IPS-20b (cell line): ENCODE measurements at regions not wholly inside any gene's neighbourhood (a gene's known extent, or its start where the extent isn't known, plus 50 kb on each side); places are given as distances from the start of the nearest gene placed in this dataset.

Experiments
- H3K27ac ChIP-seq: one replicate; pipeline ENCODE4 v1.5.1; 2013; ENCODE audit warnings: low read length
- H3K27me3 ChIP-seq: 2 replicates; pipeline ENCODE4 v1.6.1; 2013; ENCODE audit warnings: mild to moderate bottlenecking, low read length, inconsistent platforms; ENCODE audit not compliant: insufficient read depth
- H3K36me3 ChIP-seq: 2 replicates; pipeline ENCODE4 v1.6.1; 2013; ENCODE audit warnings: low read depth, mild to moderate bottlenecking, inconsistent platforms, low read length, moderate library complexity; ENCODE audit not compliant: insufficient read depth
- H3K4me1 ChIP-seq: 2 replicates; pipeline ENCODE4 v1.6.1; 2013; ENCODE audit warnings: mild to moderate bottlenecking, control low read depth, inconsistent platforms, low read length, moderate library complexity; ENCODE audit not compliant: insufficient read depth
- H3K4me3 ChIP-seq: 2 replicates; pipeline ENCODE4 v1.5.1; 2013; ENCODE audit warnings: mild to moderate bottlenecking, low read length, inconsistent platforms
- H3K9ac ChIP-seq: 2 replicates; pipeline ENCODE4 v1.6.1; 2013; ENCODE audit warnings: low read depth, mild to moderate bottlenecking, inconsistent platforms, low read length, moderate library complexity
- H3K9me3 ChIP-seq: 2 replicates; pipeline ENCODE4 v1.6.1; 2013; ENCODE audit warnings: mild to moderate bottlenecking, low read depth, low read length, inconsistent platforms; ENCODE audit not compliant: insufficient read depth

DNA sequence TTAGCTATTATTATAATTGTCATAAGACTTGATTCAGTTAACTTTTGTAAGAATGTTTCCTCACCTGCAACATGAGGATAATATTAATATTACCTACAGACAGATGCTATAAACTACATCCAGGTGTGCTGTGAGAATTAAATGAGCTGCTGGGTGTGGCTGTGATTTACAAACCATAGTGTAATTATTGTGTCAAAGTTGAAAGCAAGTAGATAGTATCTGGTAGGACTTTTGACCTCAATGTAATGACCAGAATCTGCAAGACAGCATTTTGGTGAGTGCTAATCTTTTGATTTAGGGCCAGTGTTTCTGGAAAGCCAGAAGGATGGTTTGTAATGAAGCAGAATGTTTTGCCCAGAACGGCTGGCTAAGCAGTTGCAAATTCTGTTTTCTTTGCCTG, 162.5 kb downstream of the TRMT11 start:
- Histone ChIP-seq H3K9me3 (no peaks in the 10 kb centered on the region), H3K36me3 (no peaks in the 10 kb centered on the region), H3K27ac (no peak overlapping the region), H3K4me3 (no peak overlapping the region), H3K9ac (no peak overlapping the region), H3K27me3 (no peaks in the 10 kb centered on the region), H3K4me1 (peaks cover 6% of the 10 kb centered on the region; the same call in 1 of the 2 replicates)

DNA sequence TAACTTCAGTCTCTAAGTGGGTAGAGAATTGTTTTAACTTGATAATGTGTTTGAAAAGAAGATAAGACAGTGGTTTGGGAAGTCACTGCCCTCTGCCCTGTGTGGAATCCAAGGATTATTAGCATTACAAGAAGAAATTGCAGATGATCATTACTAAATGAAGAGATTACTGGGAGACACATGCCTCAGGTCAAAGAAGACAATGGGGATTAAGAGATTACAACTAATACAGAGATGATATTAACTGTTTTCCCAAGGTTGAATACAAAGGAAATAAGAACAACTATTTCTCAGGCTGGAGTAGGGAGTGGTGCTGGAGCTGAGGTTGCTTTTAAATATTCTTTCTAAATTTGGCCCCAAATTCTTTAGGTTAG, 166.0 kb downstream of the TRMT11 start:
- Histone ChIP-seq H3K9me3 (no peaks in the 10 kb centered on the region), H3K9ac (no peak overlapping the region), H3K27me3 (no peaks in the 10 kb centered on the region), H3K4me1 (no peaks in the 10 kb centered on the region; the same call in 1 of the 2 replicates), H3K36me3 (no peaks in the 10 kb centered on the region), H3K4me3 (no peak overlapping the region), H3K27ac (no peak overlapping the region)

DNA sequence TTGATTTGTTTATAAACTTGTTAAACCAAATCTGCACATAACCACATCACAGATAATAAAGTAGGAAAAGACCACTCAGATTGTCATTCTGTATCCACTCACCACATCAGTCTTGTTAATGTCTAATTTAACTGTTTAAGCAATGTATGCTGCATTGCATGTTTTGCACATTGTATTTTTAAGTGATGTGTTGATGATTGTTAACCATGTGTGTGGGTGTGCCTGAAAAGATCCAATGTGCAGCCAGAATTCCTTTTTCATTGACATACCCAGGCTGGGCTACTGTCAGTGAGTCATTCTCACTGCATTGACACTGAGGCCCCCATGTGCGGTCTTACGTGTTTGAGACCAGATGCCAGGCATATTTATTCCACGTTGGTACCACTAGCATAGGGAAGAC, 167.3 kb downstream of the TRMT11 start:
- H3K9ac ChIP-seq: no peak overlapping the region
- no peak overlapping the region for H3K27ac ChIP-seq
- H3K9me3 ChIP-seq: no peaks in the 10 kb centered on the region

DNA sequence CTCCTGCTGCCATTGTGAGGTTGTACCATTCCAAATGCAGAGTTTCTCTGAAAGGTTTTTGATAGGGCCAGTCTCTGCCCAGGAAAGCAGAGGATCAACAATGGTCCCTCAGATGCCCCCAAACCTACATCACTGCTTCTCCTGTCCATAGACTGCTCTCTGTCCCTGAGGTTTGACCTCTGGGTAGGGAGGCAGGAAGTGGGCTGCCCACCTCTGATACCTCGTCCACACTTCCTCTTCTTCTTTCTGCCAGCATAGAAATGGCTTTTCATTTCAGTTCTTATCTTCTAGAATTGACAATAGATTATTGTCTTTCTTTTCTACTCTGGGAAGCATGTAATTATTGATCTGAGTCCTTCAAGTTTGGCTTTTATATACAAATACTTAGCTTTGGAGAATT, 170.6 kb downstream of the TRMT11 start:
- no peaks in the 10 kb centered on the region for H3K36me3 ChIP-seq
- H3K9me3 ChIP-seq: no peaks in the 10 kb centered on the region
- H3K9ac ChIP-seq: no peak overlapping the region
- no peak overlapping the region for H3K27ac ChIP-seq
- no peaks in the 10 kb centered on the region for H3K27me3 ChIP-seq
- no peak overlapping the region for H3K4me3 ChIP-seq
- H3K4me1 ChIP-seq: no peaks in the 10 kb centered on the region; the same call in 1 of the 2 replicates

More for the DNA sequence above, 167.3 kb downstream of the TRMT11 start:
- H3K36me3 ChIP-seq: no peaks in the 10 kb centered on the region
- H3K27me3 ChIP-seq: no peaks in the 10 kb centered on the region
- H3K4me3 ChIP-seq: no peak overlapping the region
- no peaks in the 10 kb centered on the region; the same call in 1 of the 2 replicates for H3K4me1 ChIP-seq

DNA sequence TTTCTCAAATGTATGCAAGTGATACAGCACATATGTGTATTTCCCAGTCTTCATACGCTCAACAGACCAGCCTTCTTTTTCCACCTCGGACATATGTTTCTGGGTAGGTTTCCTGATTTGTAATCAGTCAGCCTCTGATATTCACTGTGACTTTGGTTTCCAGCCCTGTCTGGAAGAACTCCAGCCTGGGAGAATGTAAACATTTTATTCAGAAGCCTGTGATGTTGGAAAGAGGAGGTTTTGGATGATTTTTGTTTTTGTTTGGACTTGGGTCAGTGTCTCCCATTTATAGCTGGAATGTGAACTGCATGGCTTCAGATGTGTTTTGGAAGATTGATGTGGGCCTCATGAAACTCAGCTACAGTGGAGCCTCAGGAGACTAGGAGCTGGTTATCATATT, 172.2 kb upstream of the CENPW start:
- H3K9ac ChIP-seq: no peak overlapping the region
- no peaks in the 10 kb centered on the region for H3K36me3 ChIP-seq
- peaks cover 6% of the 10 kb centered on the region; the same call in 1 of the 2 replicates for H3K4me1 ChIP-seq
- no peaks in the 10 kb centered on the region; the same call in 1 of the 2 replicates for H3K9me3 ChIP-seq
- H3K27me3 ChIP-seq: no peaks in the 10 kb centered on the region
- no peak overlapping the region for H3K27ac ChIP-seq
- H3K4me3 ChIP-seq: no peak overlapping the region

DNA sequence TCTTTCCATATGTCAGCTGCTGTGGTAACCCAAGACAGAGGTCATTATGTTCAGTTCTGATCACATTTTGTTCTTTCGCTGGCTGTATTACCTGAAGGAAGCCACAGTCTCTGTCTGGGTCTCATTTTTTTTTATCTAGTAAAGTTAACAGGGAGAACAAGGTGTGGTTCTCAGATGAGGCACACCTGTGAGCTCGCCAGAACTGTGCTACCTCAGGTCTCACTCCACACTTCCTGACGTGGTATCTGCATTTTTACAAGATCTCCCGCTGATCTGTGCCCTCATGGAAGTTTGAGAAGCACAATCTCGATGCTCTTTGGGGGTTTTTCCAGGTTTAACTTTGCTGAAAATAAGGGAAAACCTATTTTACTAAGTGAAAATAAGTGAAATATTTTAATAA, 169.5 kb upstream of the CENPW start:
- Histone ChIP-seq H3K4me3 (no peak overlapping the region), H3K4me1 (peaks cover 6% of the 10 kb centered on the region; the same call in 1 of the 2 replicates), H3K9ac (no peak overlapping the region)

DNA sequence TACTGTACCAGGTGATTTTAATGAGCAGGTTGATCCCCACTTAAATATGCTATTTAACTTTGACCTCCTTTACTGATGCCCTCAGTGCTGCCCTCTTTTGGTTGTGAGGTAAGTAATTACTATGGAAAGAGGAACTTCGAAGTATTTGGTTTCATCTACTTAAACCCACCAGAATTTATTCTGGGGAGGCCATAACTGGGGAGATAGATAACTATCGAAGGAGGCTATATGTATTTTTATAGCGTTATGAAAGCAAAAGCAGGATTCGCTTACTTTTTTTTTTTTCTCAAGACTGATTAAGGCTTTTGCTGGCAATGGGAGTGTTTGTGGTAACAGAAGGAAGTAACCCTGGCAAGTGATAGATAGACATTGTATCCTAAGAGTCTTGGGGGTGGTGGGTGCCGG, 168.9 kb upstream of the CENPW start:
- Histone ChIP-seq H3K27me3 (no peaks in the 10 kb centered on the region), H3K27ac (no peak overlapping the region), H3K9ac (no peak overlapping the region), H3K9me3 (no peaks in the 10 kb centered on the region), H3K4me3 (no peak overlapping the region), H3K36me3 (no peaks in the 10 kb centered on the region), H3K4me1 (peaks cover 6% of the 10 kb centered on the region; the same call in 1 of the 2 replicates)

More for the DNA sequence above, 169.5 kb upstream of the CENPW start:
- Histone ChIP-seq H3K27ac (no peak overlapping the region), H3K9me3 (no peaks in the 10 kb centered on the region), H3K27me3 (no peaks in the 10 kb centered on the region), H3K36me3 (no peaks in the 10 kb centered on the region)

DNA sequence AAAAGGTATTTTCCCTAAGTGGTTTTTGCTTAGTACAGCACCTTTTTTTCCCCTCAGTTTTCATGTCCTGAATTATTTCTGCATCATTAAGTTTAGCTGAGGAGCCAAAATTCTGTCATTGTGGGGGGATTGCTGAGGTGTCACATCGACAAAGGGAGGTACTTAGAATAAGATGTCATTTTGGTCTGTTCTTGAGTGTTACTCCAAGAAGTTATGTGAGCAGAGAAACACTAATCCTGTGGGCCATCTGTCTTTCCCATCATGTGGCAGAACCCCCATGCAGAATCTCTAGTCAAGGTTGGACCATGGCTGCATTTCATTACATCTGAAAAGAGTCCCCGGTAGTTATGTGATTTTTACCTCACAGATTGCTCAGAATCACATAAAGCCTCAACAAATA, 167.8 kb upstream of the CENPW start:
- Histone ChIP-seq H3K9ac (no peak overlapping the region), H3K27ac (no peak overlapping the region), H3K36me3 (no peaks in the 10 kb centered on the region), H3K27me3 (no peaks in the 10 kb centered on the region), H3K9me3 (no peaks in the 10 kb centered on the region), H3K4me3 (no peak overlapping the region), H3K4me1 (peaks cover 6% of the 10 kb centered on the region; the same call in 1 of the 2 replicates)

DNA sequence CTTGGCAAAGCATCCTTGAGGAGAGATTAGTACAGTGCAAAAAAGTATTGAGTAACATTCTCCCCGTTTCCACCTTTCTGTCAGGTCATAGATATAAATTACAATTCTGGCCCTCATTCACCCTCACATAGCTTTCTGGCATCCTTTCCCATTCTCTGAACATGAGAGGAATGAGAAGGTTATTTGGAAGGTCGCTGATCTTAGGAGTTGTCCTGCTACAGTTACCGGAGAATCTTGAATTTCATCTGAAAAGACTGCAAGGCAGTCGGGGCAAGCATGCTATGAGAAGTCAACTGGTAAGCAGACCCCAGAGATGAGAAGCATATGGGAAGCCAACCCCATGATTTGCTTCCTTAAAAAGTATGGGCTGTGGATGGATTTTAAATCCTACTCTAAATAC, 166.7 kb upstream of the CENPW start:
- H3K4me1 ChIP-seq: peaks cover 6% of the 10 kb centered on the region; the same call in 1 of the 2 replicates
- no peaks in the 10 kb centered on the region for H3K9me3 ChIP-seq
- no peak overlapping the region for H3K9ac ChIP-seq
- H3K36me3 ChIP-seq: no peaks in the 10 kb centered on the region
- H3K27ac ChIP-seq: no peak overlapping the region
- no peaks in the 10 kb centered on the region for H3K27me3 ChIP-seq
- H3K4me3 ChIP-seq: no peak overlapping the region

DNA sequence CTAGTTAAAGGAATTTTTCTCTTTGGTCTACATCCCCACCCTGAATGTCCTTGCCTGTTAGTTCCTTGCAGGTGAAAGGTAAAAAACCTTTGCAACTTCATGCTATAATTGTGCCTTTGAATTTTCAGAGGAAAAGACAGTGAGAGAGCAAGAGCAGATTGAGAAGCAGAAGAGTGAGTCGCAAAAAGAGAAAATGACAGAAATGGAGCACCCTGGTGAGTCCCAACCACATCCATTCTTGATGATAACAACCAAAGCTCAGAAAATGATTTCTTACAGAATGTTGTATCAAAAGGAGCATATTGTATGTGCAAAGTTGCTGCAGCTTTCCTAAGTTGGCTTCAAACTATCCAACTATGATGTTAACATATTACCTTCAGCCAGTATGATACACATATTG, 165.2 kb upstream of the CENPW start:
- no peaks in the 10 kb centered on the region for H3K27me3 ChIP-seq
- no peak overlapping the region for H3K9ac ChIP-seq
- no peak overlapping the region for H3K4me3 ChIP-seq
- H3K36me3 ChIP-seq: no peaks in the 10 kb centered on the region
- H3K4me1 ChIP-seq: peaks cover 6% of the 10 kb centered on the region; the same call in 1 of the 2 replicates
- no peak overlapping the region for H3K27ac ChIP-seq
- no peaks in the 10 kb centered on the region for H3K9me3 ChIP-seq

DNA sequence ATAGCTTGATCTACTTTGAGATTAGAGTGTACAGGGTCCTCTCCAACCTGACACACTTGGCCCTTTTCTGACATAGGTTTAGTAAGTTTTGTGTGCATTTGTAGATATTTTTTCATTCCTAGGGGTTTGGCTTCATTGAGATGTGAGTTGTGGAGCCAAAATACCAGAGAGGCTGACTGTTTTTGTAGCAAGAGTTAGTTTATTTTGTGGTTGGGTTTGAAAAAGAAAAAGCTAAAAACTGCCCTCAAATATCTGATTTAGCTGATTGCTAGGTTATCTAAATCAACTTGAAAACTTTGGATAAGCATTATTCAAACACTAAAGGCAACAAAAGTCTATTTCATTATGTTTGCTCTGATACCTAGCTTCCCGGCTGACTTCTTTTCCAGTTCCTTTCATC, 164.7 kb upstream of the CENPW start:
- Histone ChIP-seq H3K27ac (no peak overlapping the region), H3K36me3 (no peaks in the 10 kb centered on the region), H3K9me3 (no peaks in the 10 kb centered on the region)

DNA sequence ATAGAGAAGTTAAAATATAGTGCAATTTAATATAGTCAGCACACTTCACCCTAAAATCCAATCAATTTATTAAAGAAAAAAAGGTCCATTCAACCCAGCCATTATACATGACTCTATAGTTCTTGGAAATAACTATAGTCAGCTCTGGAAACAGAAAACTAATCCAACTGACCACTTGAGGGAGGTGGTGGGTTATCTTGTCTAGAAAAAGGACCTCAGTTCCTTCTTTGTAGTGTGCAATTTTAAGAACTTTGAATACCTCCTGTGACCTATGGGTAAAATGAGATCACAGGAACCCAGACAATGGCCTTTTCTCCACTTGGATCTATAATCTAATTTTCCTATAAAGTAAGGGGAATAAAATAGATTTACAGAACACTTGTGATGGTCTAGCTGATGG, 163.6 kb upstream of the CENPW start:
- H3K4me1 ChIP-seq: peaks cover 10% of the 10 kb centered on the region; the same call in 1 of the 2 replicates
- H3K9ac ChIP-seq: no peak overlapping the region
- H3K36me3 ChIP-seq: no peaks in the 10 kb centered on the region
- H3K27ac ChIP-seq: no peak overlapping the region
- no peaks in the 10 kb centered on the region for H3K27me3 ChIP-seq
- H3K9me3 ChIP-seq: no peaks in the 10 kb centered on the region
- H3K4me3 ChIP-seq: no peak overlapping the region

More for the DNA sequence above, 164.7 kb upstream of the CENPW start:
- Histone ChIP-seq H3K4me3 (no peak overlapping the region), H3K27me3 (no peaks in the 10 kb centered on the region), H3K9ac (no peak overlapping the region), H3K4me1 (peaks cover 6% of the 10 kb centered on the region; the same call in 1 of the 2 replicates)
